ENCODE measurements at regions not wholly inside any gene's neighbourhood (a gene's known extent, or its start where the extent isn't known, plus 50 kb on each side); places are given as distances from the start of the nearest gene placed in this dataset.

- TF ChIP-seq CBX2 (IDR thresholded peaks at IDR 0.05; ENCODE audit: borderline replicate concordance, low read depth) (no peak), JUNB (IDR thresholded peaks at IDR 0.05) (no peak), EP300 (IDR thresholded peaks at IDR 0.05) (no peak), TFCP2L1 (CRISPR knock-in tag; IDR thresholded peaks at IDR 0.05) (no peak), HES2 (IDR thresholded peaks at IDR 0.05) (no peak), HEYL (CRISPR knock-in tag; IDR thresholded peaks at IDR 0.05) (no peak), CTCF (IDR thresholded peaks at IDR 0.05) (no peak)
Observed at GRCh38 chr7:18393465-18394118, 102.0 kb upstream of the HDAC9 start (continued).

- Histone ChIP-seq H3K4me2 (no peak overlapping the region), H3K27ac (no peak overlapping the region), H3K4me3 (no peak overlapping the region), H3K9me3 (no peaks in the 10 kb centered on the region), H3K4me1 (no peaks in the 10 kb centered on the region)
- ChIA-PET CTCF (no interaction called here), POLR2A (no interaction called here)
- TF ChIP-seq HES2 (IDR thresholded peaks at IDR 0.05) (no peak), RAD21 (conservative IDR thresholded peaks at IDR 0.05 in 1 of 2, IDR thresholded peaks at IDR 0.05 in 1 of 2) (no peak), CHD4 (IDR thresholded peaks at IDR 0.05; ENCODE audit: borderline replicate concordance) (no peak), EHF (CRISPR knock-in tag; IDR thresholded peaks at IDR 0.05) (no peak), POLR2A (IDR thresholded peaks at IDR 0.05; ENCODE audit: low read length) (no peak), KDM5A (IDR thresholded peaks at IDR 0.05) (no peak), CBX8 (IDR thresholded peaks at IDR 0.05) (no peak), MAZ (IDR thresholded peaks at IDR 0.05; ENCODE audit: borderline replicate concordance, low read depth, low read length) (no peak)
- no peak for DNase-seq (ENCODE audit: low read depth in 1 of 2, low spot score in 1 of 2)
- FAIRE-seq: no peak
- 17% methylated on average over 1 of the region's 1 CpG for whole genome bisulfite sequencing (ENCODE audit: missing lambda C conversion rate)
- no peak for ATAC-seq
Observed at GRCh38 chr7:18395868-18396267, 99.7 kb upstream of the HDAC9 start.

- FAIRE-seq (no peak), DNase-seq (ENCODE audit: low read depth in 1 of 2, low spot score in 1 of 2) (no peak), ATAC-seq (no peak)
- H3K4me3 ChIP-seq: no peak overlapping the region
- ChIA-PET POLR2A (no interaction called here), CTCF (no interaction called here)
- no peaks in the 10 kb centered on the region for H3K9me3 ChIP-seq
- 59% methylated on average over 5 of the region's 5 CpGs for WGBS (ENCODE audit: missing lambda C conversion rate)
- no peak overlapping the region for H3K27ac ChIP-seq
- H3K4me2 ChIP-seq: no peak overlapping the region
- no peak for TF ChIP-seq ZFP36 (IDR thresholded peaks at IDR 0.05; ENCODE audit: borderline replicate concordance, partially characterized antibody)
- no peak for TF ChIP-seq E2F6 (IDR thresholded peaks at IDR 0.05; ENCODE audit: borderline replicate concordance, low read depth)
- TF ChIP-seq MAFK (IDR thresholded peaks at IDR 0.05; ENCODE audit: partially characterized antibody): no peak
- H3K4me1 ChIP-seq: no peaks in the 10 kb centered on the region
Observed at GRCh38 chr7:18396953-18397352, 98.6 kb upstream of the HDAC9 start.

- POLR2A ChIA-PET: no interaction called here
- Histone ChIP-seq H3K27ac (no peak overlapping the region), H3K4me3 (no peak overlapping the region), H3K4me1 (no peaks in the 10 kb centered on the region), H3K9me3 (no peaks in the 10 kb centered on the region), H3K4me2 (no peak overlapping the region)
- WGBS (ENCODE audit: missing lambda C conversion rate): 31% methylated on average over 4 of the region's 4 CpGs
- CTCF ChIA-PET: interaction anchor here (3.2 kb wide), 1 partner anchor 11 kb away, joined by 11 read pairs; no protein-coding TSS in a partner anchor
- ATAC-seq (no peak), FAIRE-seq (no peak), DNase-seq (ENCODE audit: low read depth in 1 of 2, low spot score in 1 of 2) (no peak)
- TF ChIP-seq ELK1 (IDR thresholded peaks at IDR 0.05; ENCODE audit: low read depth, low read length): no peak
- no peak for TF ChIP-seq CBX8 (IDR thresholded peaks at IDR 0.05)
- no peak for TF ChIP-seq BHLHE40 (IDR thresholded peaks at IDR 0.05; ENCODE audit: low read depth, low read length)
- TF ChIP-seq ESRRA (IDR thresholded peaks at IDR 0.05; ENCODE audit: borderline replicate concordance, low read length): no peak
- TF ChIP-seq HES2 (IDR thresholded peaks at IDR 0.05): no peak
- no peak for TF ChIP-seq HOXB13 (CRISPR knock-in tag; IDR thresholded peaks at IDR 0.05; ENCODE audit: low read depth)
- TF ChIP-seq KDM5A (IDR thresholded peaks at IDR 0.05): no peak
- TF ChIP-seq POLR2AphosphoS2 (conservative IDR thresholded peaks at IDR 0.05; ENCODE audit: low read length): no peak
- TF ChIP-seq USF2 (IDR thresholded peaks at IDR 0.05): no peak
- no peak for TF ChIP-seq CTCF (IDR thresholded peaks at IDR 0.05)
Observed at GRCh38 chr7:18399436-18400235, 95.9 kb upstream of the HDAC9 start.
